Upper lobe of left lung (tissue), 4 donors: ENCODE measurements at regions not wholly inside any gene's neighbourhood (a gene's known extent, or its start where the extent isn't known, plus 50 kb on each side); places are given as distances from the start of the nearest gene placed in this dataset.

Experiments
- CTCF ChIP-seq, 6 experiments: fragments of 450-650 bp in 4 of 6; fragments of 200-600 bp in 2 of 6; sonication (generic) in 2 of 6; IDR thresholded peaks; one replicate each; pipeline ENCODE4 v1.5.1; 2016 to 2019; ENCODE audit warnings: antibody characterized with exemption in 6 of 6
- POLR2A ChIP-seq, 4 donors: fragments of 450-650 bp; IDR thresholded peaks; one replicate each; pipeline ENCODE4 v1.5.1; 2016 to 2017; ENCODE audit warnings: antibody characterized with exemption in 4 of 4, mild to moderate bottlenecking in 2 of 4
- POLR2AphosphoS5 ChIP-seq, 2 donors: sonication (generic); formaldehyde crosslinking; IDR thresholded peaks; one replicate each; pipeline ENCODE4 v1.5.1; 2017; ENCODE audit warnings: antibody characterized with exemption in 2 of 2

DNA sequence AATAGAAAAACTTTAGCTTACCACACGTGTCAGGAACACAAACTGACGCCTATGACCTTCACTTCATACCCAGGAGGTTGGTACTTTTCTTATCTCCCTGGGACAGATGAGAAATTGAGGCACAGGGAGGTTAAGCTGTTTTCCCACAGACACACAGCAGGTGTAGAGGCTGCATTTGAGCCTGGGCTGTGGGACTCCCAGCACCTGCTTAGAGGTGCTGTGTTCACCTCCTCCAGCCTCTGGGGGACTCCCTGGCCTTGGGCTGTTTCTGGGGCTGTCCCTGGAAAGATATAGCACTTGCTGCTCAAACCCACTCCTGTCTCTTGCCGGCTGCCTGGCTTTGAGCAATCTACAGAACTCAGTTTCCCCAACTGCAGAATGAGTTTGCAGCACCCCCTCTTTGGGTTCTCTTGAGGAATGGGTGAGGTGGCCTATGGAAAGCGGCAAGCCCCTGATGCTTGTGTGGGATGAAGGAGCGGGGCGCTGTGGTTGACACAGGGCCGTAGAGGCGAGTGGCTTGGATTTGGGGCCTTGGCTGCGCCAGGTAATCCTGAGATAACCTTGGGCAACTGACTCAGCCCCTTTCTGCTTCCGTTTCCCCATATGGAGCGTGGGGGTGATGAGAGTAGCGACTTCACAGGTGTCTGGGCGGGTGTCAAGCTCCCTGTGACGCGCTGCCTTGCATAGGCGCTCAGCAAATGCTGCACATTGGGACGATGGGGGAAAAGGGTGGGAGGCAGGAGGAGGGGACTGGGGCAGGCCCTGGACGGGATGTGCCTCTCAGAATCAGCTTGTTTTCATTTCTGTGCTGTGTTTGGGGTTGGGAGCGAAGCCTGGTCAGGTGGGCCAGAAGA lies 104.5 kb upstream of the CIBAR2 start:
- TF ChIP-seq CTCF (IDR thresholded peaks at IDR 0.05) (no peak), POLR2AphosphoS5 (IDR thresholded peaks at IDR 0.05) (no peak), POLR2A (IDR thresholded peaks at IDR 0.05) (no peak)
